Esophagus squamous epithelium (tissue), 5 donors: ENCODE measurements at regions not wholly inside any gene's neighbourhood (a gene's known extent, or its start where the extent isn't known, plus 50 kb on each side); places are given as distances from the start of the nearest gene placed in this dataset.

ENCODE experiments used
- DNase-seq: peaks from one replicate; lab custom pipeline; 2025; lab: John Stamatoyannopoulos, UW
- H3K27ac ChIP-seq, 4 donors: fragments of 200-600 bp; sonication (generic); one replicate each; pipeline ENCODE4 v1.5.1; 2016 to 2019; ENCODE audit warnings: mild to moderate bottlenecking in 1 of 4
- H3K27me3 ChIP-seq, 4 donors: fragments of 200-600 bp; sonication (generic); 1 replicate in 3 of 4; 2 replicates in 1 of 4; pipeline versions ENCODE4 v1.5.1 to v1.6.0; 2017 to 2021; ENCODE audit warnings: antibody characterized with exemption in 1 of 4
- H3K36me3 ChIP-seq, 3 donors: fragments of 200-600 bp; sonication (generic); one replicate each; pipeline ENCODE4 v1.5.1; 2016 to 2019
- H3K4me1 ChIP-seq, 3 donors: fragments of 200-600 bp; sonication (generic); one replicate each; pipeline ENCODE4 v1.5.1; 2017 to 2019
- H3K4me3 ChIP-seq, 4 donors: fragments of 200-600 bp; sonication (generic); 1 replicate in 3 of 4; 2 replicates in 1 of 4; pipeline ENCODE4 v1.5.1; 2016 to 2019; ENCODE audit warnings: mild to moderate bottlenecking in 2 of 4, moderate library complexity in 1 of 4
- H3K9me3 ChIP-seq, 3 donors: fragments of 200-600 bp; sonication (generic); one replicate each; pipeline ENCODE4 v1.5.1; 2016 to 2019
- CTCF ChIP-seq, 6 experiments: fragments of 450-650 bp in 4 of 6; fragments of 200-600 bp in 2 of 6; sonication (generic) in 2 of 6; IDR thresholded peaks; one replicate each; pipeline ENCODE4 v1.5.1; 2016 to 2019; ENCODE audit warnings: antibody characterized with exemption in 6 of 6, mild to moderate bottlenecking in 4 of 6, moderate library complexity in 4 of 6
- POLR2A ChIP-seq, 4 donors: fragments of 450-650 bp; IDR thresholded peaks; one replicate each; pipeline ENCODE4 v1.6.1; 2017; ENCODE audit warnings: antibody characterized with exemption in 4 of 4, mild to moderate bottlenecking in 4 of 4, moderate library complexity in 3 of 4
- WGBS, 2 donors: methylation state at CpG; one replicate each; pipeline ENCODE4 v1.1.5; 2018; 5-methylcytosine and 5-hydroxymethylcytosine counted together
- intact Hi-C: fragments of 100-400 bp; cut with DNase I; formaldehyde crosslinking; loops from one replicate; pipeline ENCODE4 v1.15.0; 2022
- small RNA-seq, 4 donors: library from RNA; depleted of rRNA; stranded (forward); fragments of <200 nt; gene quantifications; one replicate each; pipeline ENCODE3, GENCODE V24; 2016
- donor health status: DM: yes; HTN: yes; CAD: no.

GRCh38 chr12:64998371-64999147, 122.5 kb downstream of the WIF1 start:
- intact Hi-C loops = no loop called here

GRCh38 chr12:64999148-64999425, 122.0 kb downstream of the WIF1 start:
- peak overlapping the region in 1 of 4 donors; percentile 53 for H3K27ac ChIP-seq
- no peak for TF ChIP-seq POLR2A (IDR thresholded peaks at IDR 0.05)
- TF ChIP-seq CTCF (IDR thresholded peaks at IDR 0.05) = no peak
- WGBS, 2 donors = 57 to 62% methylated on average over 1 of the region's 1 CpG
- intact Hi-C loops = no loop called here
- H3K4me1 ChIP-seq = peaks cover 0 to 11% (median 0%) of the 10 kb centered on the region in 3 donors
- H3K9me3 ChIP-seq = no peaks in the 10 kb centered on the region
- H3K36me3 ChIP-seq = no peaks in the 10 kb centered on the region
- no peaks in the 10 kb centered on the region for H3K27me3 ChIP-seq
- H3K4me3 ChIP-seq = no peak overlapping the region
- DNase-seq = no peak

More at GRCh38 chr12:64998371-64999147, 122.5 kb downstream of the WIF1 start:
- Histone ChIP-seq H3K9me3 (no peaks in the 10 kb centered on the region), H3K27ac (peak overlapping the region in 2 of 4 donors; percentile 19 to 53), H3K4me1 (peaks cover 0 to 11% (median 0%) of the 10 kb centered on the region in 3 donors), H3K4me3 (no peak overlapping the region), H3K36me3 (no peaks in the 10 kb centered on the region), H3K27me3 (no peaks in the 10 kb centered on the region)
- no peak for DNase-seq
- no peak for TF ChIP-seq POLR2A (IDR thresholded peaks at IDR 0.05)
- no peak for TF ChIP-seq CTCF (IDR thresholded peaks at IDR 0.05)
- whole genome bisulfite sequencing, 2 donors = 38 to 40% methylated on average over 4 of the region's 4 CpGs

Small RNAs in the stretch of these regions (small RNA-seq; reads per million reads assigned to genes)
- gene RNU6ATAC42P = 0 reads per million in 4 donors
